ENCODE measurements at regions not wholly inside any gene's neighbourhood (a gene's known extent, or its start where the extent isn't known, plus 50 kb on each side); places are given as distances from the start of the nearest gene placed in this dataset.

DNA sequence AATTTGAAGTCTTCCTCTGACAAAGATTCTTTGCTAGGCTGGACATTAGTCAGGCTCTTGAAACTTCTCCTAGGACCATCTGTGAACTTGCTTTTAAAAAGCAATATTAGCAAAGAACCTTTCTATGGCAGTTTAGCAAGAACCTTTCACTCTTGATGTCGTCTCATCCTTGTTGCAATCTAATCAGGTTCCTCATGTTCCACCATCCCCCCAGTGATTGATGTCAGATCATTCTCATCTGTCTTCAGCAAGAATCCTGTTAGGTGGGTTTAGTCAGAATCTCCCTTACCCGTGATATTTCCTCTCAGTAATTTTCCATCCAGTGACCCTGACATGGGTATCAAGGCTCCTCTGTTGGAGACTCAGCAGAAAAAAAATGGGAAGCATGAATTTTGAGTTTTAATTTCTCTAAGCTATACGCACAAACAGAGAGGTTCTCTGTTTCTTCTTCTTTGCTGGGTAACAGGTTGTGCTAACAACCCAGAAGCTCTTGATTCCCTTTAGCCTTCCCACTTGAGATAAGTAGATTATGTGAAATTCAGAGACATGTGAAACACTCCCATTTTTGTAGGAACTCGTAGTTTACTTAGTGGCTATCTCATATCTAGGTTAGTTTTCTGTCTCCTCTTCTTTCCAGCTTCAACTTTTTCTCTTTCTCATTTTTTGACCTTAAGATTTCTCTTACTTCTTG, 507.4 kb downstream of the C4orf33 start:
- Histone ChIP-seq H3K36me3 (replicated peaks in 1 of 2; ENCODE audit: control extremely low read depth in 1 of 2, control insufficient read depth in 1 of 2, extremely low read depth in 1 of 2, insufficient read depth in 2 of 2, low read length in 1 of 2) (no peaks in the 10 kb centered on the region), H3K4me3 (ENCODE audit: control extremely low read depth in 1 of 5, extremely low read depth in 1 of 5, insufficient read depth in 1 of 5, low read depth in 2 of 5, low read length in 4 of 5) (no peak overlapping the region), H4K20me1 (ENCODE audit: control insufficient read depth, insufficient read depth, low read length, poor library complexity, severe bottlenecking) (no peaks in the 10 kb centered on the region), H3K4me2 (replicated peaks; ENCODE audit: low read depth, low read length, poor library complexity, severe bottlenecking) (no peak overlapping the region), H3K27ac (ENCODE audit: low read length in 2 of 2) (no peak overlapping the region), H3K27me3 (replicated peaks in 1 of 4; ENCODE audit: control extremely low read depth in 1 of 4, control insufficient read depth in 3 of 4, insufficient read depth in 4 of 4, low read length in 3 of 4) (no peaks in the 10 kb centered on the region), H2AFZ (ENCODE audit: insufficient read depth, low read depth, low read length, poor library complexity, severe bottlenecking) (no peak overlapping the region), H3K79me2 (ENCODE audit: control insufficient read depth, insufficient read depth, low read length) (no peaks in the 10 kb centered on the region), H3K4me1 (ENCODE audit: control insufficient read depth in 2 of 2, insufficient read depth in 2 of 2, low read length in 2 of 2) (no peaks in the 10 kb centered on the region), H3K9ac (ENCODE audit: low read length) (no peak overlapping the region), H3K9me3 (ENCODE audit: control extremely low read depth in 1 of 3, control insufficient read depth in 2 of 3, insufficient read depth in 1 of 3, low read length in 2 of 3) (no peaks in the 10 kb centered on the region)
- H3K4me3 Mint-ChIP-seq, result no peak overlapping the region
- ATAC-seq (ENCODE audit: low read depth) (no peak), DNase-seq (no peak)
- no peaks in the 10 kb centered on the region for H3K4me1 Mint-ChIP-seq
- ChIA-PET POLR2A (no interaction called here), CTCF (no interaction called here)
- no peaks in the 10 kb centered on the region for H3K27me3 Mint-ChIP-seq
- no peaks in the 10 kb centered on the region for H3K9me3 Mint-ChIP-seq (ENCODE audit: insufficient read depth)
- 100% methylated on average over 2 of the region's 4 CpGs for WGBS (ENCODE audit: insufficient coverage)
- no peak for TF ChIP-seq CTCF (IDR thresholded peaks at IDR 0.05)
- no peak for TF ChIP-seq EZH2 (IDR thresholded peaks at IDR 0.05; ENCODE audit: borderline replicate concordance, insufficient read depth, low read depth, low read length, poor library complexity, severe bottlenecking)
- H3K27ac Mint-ChIP-seq, result no peak overlapping the region
- intact Hi-C loops (cut with micrococcal nuclease), result no loop called here

DNA sequence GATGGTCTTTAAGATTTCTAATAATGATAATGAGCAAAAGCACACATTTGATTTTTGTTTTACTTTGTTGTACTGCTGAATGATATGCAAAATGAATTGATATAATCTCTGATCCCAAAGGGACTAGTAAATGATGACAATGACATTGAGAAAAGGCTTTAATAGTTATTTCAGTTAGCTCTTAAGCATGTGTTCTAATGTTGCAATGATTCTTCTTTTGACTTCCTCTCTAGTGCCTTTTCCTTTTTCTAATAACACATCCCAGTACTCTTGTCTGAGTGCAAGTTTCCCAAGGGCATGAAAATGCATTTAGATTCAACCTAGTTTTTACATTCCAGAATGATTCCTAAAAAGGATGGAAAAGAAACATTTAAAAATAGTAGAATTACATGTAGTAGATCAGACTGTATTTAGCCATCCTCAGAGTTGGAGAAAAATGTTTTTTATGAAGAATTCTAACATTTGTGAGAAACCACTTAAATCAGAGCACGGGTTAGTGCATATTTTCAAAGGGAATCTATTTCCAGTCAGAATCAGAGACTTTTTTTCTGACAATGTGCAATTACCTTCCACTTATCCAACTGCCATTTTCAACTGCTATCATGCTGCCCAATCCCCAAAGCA, 508.8 kb downstream of the C4orf33 start:
- DNase-seq (no peak), ATAC-seq (ENCODE audit: low read depth) (no peak)
- Mint-ChIP-seq H3K9me3 (ENCODE audit: insufficient read depth) (no peaks in the 10 kb centered on the region), H3K27ac (no peak overlapping the region), H3K4me1 (no peaks in the 10 kb centered on the region), H3K27me3 (no peaks in the 10 kb centered on the region), H3K4me3 (no peak overlapping the region)
- no peaks in the 10 kb centered on the region for H4K20me1 ChIP-seq (ENCODE audit: control insufficient read depth, insufficient read depth, low read length, poor library complexity, severe bottlenecking)
- H3K4me2 ChIP-seq (replicated peaks; ENCODE audit: low read depth, low read length, poor library complexity, severe bottlenecking), result no peak overlapping the region
- no peak overlapping the region for H3K4me3 ChIP-seq (ENCODE audit: control extremely low read depth in 1 of 5, extremely low read depth in 1 of 5, insufficient read depth in 1 of 5, low read depth in 2 of 5, low read length in 4 of 5)
- H2AFZ ChIP-seq (ENCODE audit: insufficient read depth, low read depth, low read length, poor library complexity, severe bottlenecking), result no peak overlapping the region
- H3K79me2 ChIP-seq (ENCODE audit: control insufficient read depth, insufficient read depth, low read length), result no peaks in the 10 kb centered on the region
- H3K9me3 ChIP-seq (ENCODE audit: control extremely low read depth in 1 of 3, control insufficient read depth in 2 of 3, insufficient read depth in 1 of 3, low read length in 2 of 3), result no peaks in the 10 kb centered on the region
- no peak overlapping the region for H3K9ac ChIP-seq (ENCODE audit: low read length)
- H3K4me1 ChIP-seq (ENCODE audit: control insufficient read depth in 2 of 2, insufficient read depth in 2 of 2, low read length in 2 of 2), result no peaks in the 10 kb centered on the region
- ChIA-PET CTCF (no interaction called here), POLR2A (no interaction called here)
- H3K27me3 ChIP-seq (replicated peaks in 1 of 4; ENCODE audit: control extremely low read depth in 1 of 4, control insufficient read depth in 3 of 4, insufficient read depth in 4 of 4, low read length in 3 of 4), result no peaks in the 10 kb centered on the region
- no CpG with 5 or more reads among the region's 1 CpG for WGBS (ENCODE audit: insufficient coverage)
- no peak overlapping the region for H3K27ac ChIP-seq (ENCODE audit: low read length in 2 of 2)
- TF ChIP-seq EZH2 (IDR thresholded peaks at IDR 0.05; ENCODE audit: borderline replicate concordance, insufficient read depth, low read depth, low read length, poor library complexity, severe bottlenecking) (no peak), CTCF (IDR thresholded peaks at IDR 0.05) (no peak)
- no peaks in the 10 kb centered on the region for H3K36me3 ChIP-seq (replicated peaks in 1 of 2; ENCODE audit: control extremely low read depth in 1 of 2, control insufficient read depth in 1 of 2, extremely low read depth in 1 of 2, insufficient read depth in 2 of 2, low read length in 1 of 2)
- intact Hi-C loops (cut with micrococcal nuclease), result no loop called here

All from B cell (primary cell).